Thoracic aorta (tissue), 2 donors: ENCODE measurements at regions not wholly inside any gene's neighbourhood (a gene's known extent, or its start where the extent isn't known, plus 50 kb on each side); places are given as distances from the start of the nearest gene placed in this dataset.

Source experiments
- ATAC-seq: fragments of 150-250 bp; one replicate; pipeline ENCODE4 v1.8.0; 2017; ENCODE audit warnings: low read depth; ENCODE audit not compliant: insufficient number of reproducible peaks, low FRiP score
- DNase-seq: peaks from one replicate; pipeline ENCODE4 v3.0.0-alpha.2; 2020; ENCODE audit warnings: low spot score
- H3K27ac ChIP-seq, 2 donors: fragments of 200-600 bp; sonication (generic); 1 replicate in 1 of 2; 2 replicates in 1 of 2; pipeline ENCODE4 v1.5.1; 2016; ENCODE audit warnings: mild to moderate bottlenecking in 2 of 2, moderate library complexity in 2 of 2
- H3K27me3 ChIP-seq: fragments of 200-600 bp; sonication (generic); replicated peaks from 2 replicates; pipeline ENCODE4 v1.6.0; 2016; ENCODE audit warnings: mild to moderate bottlenecking; ENCODE audit not compliant: insufficient read depth
- H3K36me3 ChIP-seq: fragments of 200-600 bp; sonication (generic); one replicate; pipeline ENCODE4 v1.5.1; 2016
- H3K4me1 ChIP-seq, 2 donors: fragments of 200-600 bp; sonication (generic); 1 replicate in 1 of 2; 2 replicates in 1 of 2; pipeline versions ENCODE4 v1.5.1 to v1.6.0; 2016; ENCODE audit warnings: low read depth in 2 of 2, mild to moderate bottlenecking in 1 of 2; ENCODE audit not compliant: control insufficient read depth in 1 of 2
- H3K4me3 ChIP-seq: fragments of 200-600 bp; sonication (generic); 2 replicates; pipeline ENCODE4 v1.5.1; 2016; ENCODE audit warnings: mild to moderate bottlenecking
- H3K9me3 ChIP-seq: fragments of 200-600 bp; sonication (generic); 2 replicates; pipeline ENCODE4 v1.5.1; 2016
- CTCF ChIP-seq: fragments of 200-600 bp; sonication (generic); IDR thresholded peaks from one replicate; pipeline ENCODE4 v1.5.1; 2019; ENCODE audit warnings: antibody characterized with exemption

- H3K27me3 ChIP-seq: no peaks in the 10 kb centered on the region
- DNase-seq: no peak
- H3K27ac ChIP-seq: no peak overlapping the region
- H3K4me1 ChIP-seq: no peaks in the 10 kb centered on the region
- no peak for ATAC-seq
- no peaks in the 10 kb centered on the region for H3K36me3 ChIP-seq
- no peak overlapping the region for H3K4me3 ChIP-seq
- no peak for TF ChIP-seq CTCF
- no peaks in the 10 kb centered on the region for H3K9me3 ChIP-seq
These were observed 466.5 kb upstream of the ATXN7L3B start for GRCh38 chr12:74071182-74071581.

GRCh38 chr12:74076918-74077317, 460.7 kb upstream of the ATXN7L3B start:
- TF ChIP-seq CTCF: no peak
- Histone ChIP-seq H3K36me3 (no peaks in the 10 kb centered on the region), H3K4me1 (no peaks in the 10 kb centered on the region), H3K27ac (no peak overlapping the region), H3K27me3 (no peaks in the 10 kb centered on the region), H3K4me3 (no peak overlapping the region), H3K9me3 (no peaks in the 10 kb centered on the region)
- ATAC-seq (no peak), DNase-seq (no peak)

- Histone ChIP-seq H3K4me1 (no peaks in the 10 kb centered on the region), H3K27me3 (no peaks in the 10 kb centered on the region), H3K27ac (no peak overlapping the region), H3K9me3 (no peaks in the 10 kb centered on the region), H3K4me3 (no peak overlapping the region), H3K36me3 (no peaks in the 10 kb centered on the region)
- no peak for TF ChIP-seq CTCF
- ATAC-seq (no peak), DNase-seq (no peak)
These were observed 432.2 kb upstream of the ATXN7L3B start for GRCh38 chr12:74105434-74105833.

GRCh38 chr12:74108729-74109128, 428.9 kb upstream of the ATXN7L3B start:
- no peaks in the 10 kb centered on the region for H3K9me3 ChIP-seq
- H3K4me3 ChIP-seq: no peak overlapping the region
- H3K27ac ChIP-seq: no peak overlapping the region
- no peak for TF ChIP-seq CTCF
- no peaks in the 10 kb centered on the region for H3K27me3 ChIP-seq
- DNase-seq (no peak), ATAC-seq (no peak)
- no peaks in the 10 kb centered on the region for H3K36me3 ChIP-seq
- no peaks in the 10 kb centered on the region for H3K4me1 ChIP-seq

GRCh38 chr12:74111688-74112360, 425.8 kb upstream of the ATXN7L3B start:
- TF ChIP-seq CTCF: no peak
- H3K27me3 ChIP-seq: no peaks in the 10 kb centered on the region
- H3K4me3 ChIP-seq: no peak overlapping the region
- no peaks in the 10 kb centered on the region for H3K36me3 ChIP-seq
- H3K4me1 ChIP-seq: no peaks in the 10 kb centered on the region
- H3K9me3 ChIP-seq: no peaks in the 10 kb centered on the region
- ATAC-seq (no peak), DNase-seq (no peak)
- no peak overlapping the region for H3K27ac ChIP-seq
